SJSA1 (cell line): ENCODE measurements at regions not wholly inside any gene's neighbourhood (a gene's known extent, or its start where the extent isn't known, plus 50 kb on each side); places are given as distances from the start of the nearest gene placed in this dataset.

ENCODE experiments used
- DNase-seq, 2 experiments: peaks; one replicate each; pipeline ENCODE4 v3.0.0-alpha.2; 2015 to 2020; ENCODE audit warnings: low spot score in 2 of 2, low read depth in 1 of 2
- H3K27ac ChIP-seq: fragments of 250-450 bp; sonication (Bioruptor Pico); 2 replicates; pipeline ENCODE4 v1.5.1; 2020; ENCODE audit warnings: mild to moderate bottlenecking, moderate library complexity
- H3K27me3 ChIP-seq: fragments of 250-450 bp; sonication (Bioruptor Pico); replicated peaks from 2 replicates; pipeline ENCODE4 v1.5.1; 2020; ENCODE audit warnings: mild to moderate bottlenecking, moderate library complexity
- H3K36me3 ChIP-seq: fragments of 250-450 bp; sonication (Bioruptor Pico); 2 replicates; pipeline ENCODE4 v1.5.1; 2020; ENCODE audit warnings: mild to moderate bottlenecking
- H3K4me1 ChIP-seq: fragments of 250-450 bp; sonication (Bioruptor Pico); replicated peaks from 2 replicates; pipeline ENCODE4 v1.6.1; 2021; ENCODE audit warnings: mild to moderate bottlenecking
- H3K4me3 ChIP-seq: fragments of 250-450 bp; sonication (Bioruptor Pico); 2 replicates; pipeline ENCODE4 v1.5.1; 2020; ENCODE audit warnings: mild to moderate bottlenecking
- H3K9me3 ChIP-seq: fragments of 250-450 bp; sonication (Bioruptor Pico); replicated peaks from 2 replicates; pipeline ENCODE4 v1.5.1; 2020; ENCODE audit warnings: mild to moderate bottlenecking

GRCh38 chr4:121439669-121440068, 58.9 kb upstream of the QRFPR start:
- no peaks in the 10 kb centered on the region for H3K36me3 ChIP-seq
- no peaks in the 10 kb centered on the region for H3K4me1 ChIP-seq
- no peak overlapping the region for H3K4me3 ChIP-seq
- no peaks in the 10 kb centered on the region for H3K27me3 ChIP-seq
- no peak overlapping the region for H3K27ac ChIP-seq
- no peak for DNase-seq
- H3K9me3 ChIP-seq: no peaks in the 10 kb centered on the region
